ENCODE measurements at regions not wholly inside any gene's neighbourhood (a gene's known extent, or its start where the extent isn't known, plus 50 kb on each side); places are given as distances from the start of the nearest gene placed in this dataset.
"Not testable (repeated sequence)": the region's sequence is repeated elsewhere in the genome, so short reads cannot be mapped to it uniquely, and the experiment has no call there.

DNA sequence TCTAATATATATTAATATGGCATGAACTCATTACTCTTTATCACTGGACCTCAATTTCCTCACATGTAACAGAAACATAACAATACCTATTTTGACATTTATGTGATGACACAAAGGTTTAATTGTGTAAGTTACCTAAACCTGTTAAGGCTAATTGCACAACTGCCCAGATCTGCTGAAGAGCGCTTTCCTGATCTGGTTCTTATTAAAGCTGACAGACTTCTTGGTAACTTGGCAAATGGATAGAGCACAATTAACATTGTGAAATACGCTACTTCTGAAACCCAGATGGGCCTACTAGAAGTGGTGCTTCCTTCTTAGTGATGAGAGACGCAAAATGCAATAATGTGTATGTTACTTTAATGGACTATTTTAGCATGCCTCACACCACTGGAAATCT is 1767.2 kb upstream of the RAG2 start:
- Mint-ChIP-seq H3K27me3 (ENCODE audit: low read depth) (no peaks in the 10 kb centered on the region), H3K36me3 (ENCODE audit: low read depth) (no peaks in the 10 kb centered on the region), H3K27ac (ENCODE audit: unreplicated experiment) (no peak overlapping the region), H3K4me3 (ENCODE audit: unreplicated experiment) (no peak overlapping the region), H3K4me1 (ENCODE audit: low read depth) (no peaks in the 10 kb centered on the region), H3K9me3 (ENCODE audit: low read depth) (peaks cover 4% of the 10 kb centered on the region)
- TF ChIP-seq, protein P1, sequence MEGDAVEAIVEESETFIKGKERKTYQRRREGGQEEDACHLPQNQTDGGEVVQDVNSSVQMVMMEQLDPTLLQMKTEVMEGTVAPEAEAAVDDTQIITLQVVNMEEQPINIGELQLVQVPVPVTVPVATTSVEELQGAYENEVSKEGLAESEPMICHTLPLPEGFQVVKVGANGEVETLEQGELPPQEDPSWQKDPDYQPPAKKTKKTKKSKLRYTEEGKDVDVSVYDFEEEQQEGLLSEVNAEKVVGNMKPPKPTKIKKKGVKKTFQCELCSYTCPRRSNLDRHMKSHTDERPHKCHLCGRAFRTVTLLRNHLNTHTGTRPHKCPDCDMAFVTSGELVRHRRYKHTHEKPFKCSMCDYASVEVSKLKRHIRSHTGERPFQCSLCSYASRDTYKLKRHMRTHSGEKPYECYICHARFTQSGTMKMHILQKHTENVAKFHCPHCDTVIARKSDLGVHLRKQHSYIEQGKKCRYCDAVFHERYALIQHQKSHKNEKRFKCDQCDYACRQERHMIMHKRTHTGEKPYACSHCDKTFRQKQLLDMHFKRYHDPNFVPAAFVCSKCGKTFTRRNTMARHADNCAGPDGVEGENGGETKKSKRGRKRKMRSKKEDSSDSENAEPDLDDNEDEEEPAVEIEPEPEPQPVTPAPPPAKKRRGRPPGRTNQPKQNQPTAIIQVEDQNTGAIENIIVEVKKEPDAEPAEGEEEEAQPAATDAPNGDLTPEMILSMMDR (IDR thresholded peaks at IDR 0.05) = no peak
- no peak for DNase-seq (ENCODE audit: low spot score)

DNA sequence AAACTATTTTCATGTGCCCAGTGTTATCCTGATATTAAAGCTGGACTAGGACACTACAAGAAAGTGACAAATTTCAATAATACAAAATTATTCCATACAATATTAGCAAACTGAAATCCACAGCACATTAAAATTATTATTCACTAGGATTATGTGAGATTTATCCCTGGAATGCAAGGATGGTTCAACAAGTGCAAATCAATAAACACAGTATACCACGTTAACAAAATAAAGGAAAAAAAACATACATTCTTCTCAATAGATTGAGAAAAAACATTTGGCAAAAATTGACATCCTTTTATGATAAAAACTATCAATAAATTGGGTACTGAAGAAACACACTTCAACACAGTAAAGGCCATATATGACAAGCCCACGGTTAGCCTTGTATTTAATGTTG is 1758.2 kb upstream of the RAG2 start:
- Mint-ChIP-seq H3K27ac (ENCODE audit: unreplicated experiment) (no peak overlapping the region), H3K4me1 (ENCODE audit: low read depth) (no peaks in the 10 kb centered on the region), H3K27me3 (ENCODE audit: low read depth) (no peaks in the 10 kb centered on the region), H3K36me3 (ENCODE audit: low read depth) (peaks cover 7% of the 10 kb centered on the region), H3K9me3 (ENCODE audit: low read depth) (peaks cover 35% of the 10 kb centered on the region), H3K4me3 (ENCODE audit: unreplicated experiment) (no peak overlapping the region)
- DNase-seq (ENCODE audit: low spot score) = no peak
- TF ChIP-seq, protein P1 (IDR thresholded peaks at IDR 0.05) = no peak

DNA sequence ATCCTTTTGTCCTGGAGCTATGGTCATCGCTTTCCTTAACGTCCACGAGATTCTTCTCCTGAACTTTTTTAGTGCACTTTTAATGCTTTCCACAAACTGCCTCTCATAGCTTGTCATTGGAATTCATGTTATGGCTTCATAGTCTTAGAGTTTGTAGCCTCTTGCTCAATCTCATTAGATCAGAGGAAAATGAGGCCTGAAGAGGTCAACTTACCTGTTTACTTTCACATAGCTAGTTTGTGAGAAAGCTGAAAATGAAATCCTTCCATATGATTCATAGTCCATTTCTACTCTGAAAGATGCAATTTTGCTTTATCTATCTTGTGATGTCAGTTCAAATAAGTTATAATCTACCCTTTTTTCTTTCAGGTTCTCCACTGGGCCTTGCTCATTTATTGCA is 1747.2 kb upstream of the RAG2 start:
- Mint-ChIP-seq H3K4me3 (ENCODE audit: unreplicated experiment) (no peak overlapping the region), H3K36me3 (ENCODE audit: low read depth) (no peaks in the 10 kb centered on the region), H3K4me1 (ENCODE audit: low read depth) (peaks cover 8% of the 10 kb centered on the region), H3K27me3 (ENCODE audit: low read depth) (no peaks in the 10 kb centered on the region), H3K27ac (ENCODE audit: unreplicated experiment) (no peak overlapping the region), H3K9me3 (ENCODE audit: low read depth) (peaks cover 11% of the 10 kb centered on the region)
- TF ChIP-seq, protein P1 (IDR thresholded peaks at IDR 0.05) = no peak
- DNase-seq (ENCODE audit: low spot score) = no peak

DNA sequence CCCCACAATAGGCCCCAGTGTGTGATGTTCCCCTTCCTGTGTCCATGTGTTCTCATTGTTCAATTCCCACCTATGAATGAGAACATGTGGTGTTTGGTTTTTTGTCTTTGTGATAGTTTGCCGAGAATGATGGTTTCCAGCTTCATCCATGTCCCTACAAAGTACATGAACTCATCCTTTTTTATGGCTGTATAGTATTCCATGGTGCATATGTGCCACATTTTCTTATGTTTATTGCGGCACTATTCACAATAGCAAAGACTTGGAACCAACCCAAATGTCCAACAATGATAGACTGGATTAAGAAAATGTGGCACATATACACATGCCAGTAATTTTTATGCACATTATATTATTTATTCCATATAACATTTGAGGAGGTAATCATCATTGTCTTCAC is 1743.6 kb upstream of the RAG2 start:
- not testable (repeated sequence) for H3K36me3 Mint-ChIP-seq (ENCODE audit: low read depth); H3K9me3 Mint-ChIP-seq (ENCODE audit: low read depth); DNase-seq (ENCODE audit: low spot score); H3K4me1 Mint-ChIP-seq (ENCODE audit: low read depth); H3K27ac Mint-ChIP-seq (ENCODE audit: unreplicated experiment); H3K4me3 Mint-ChIP-seq (ENCODE audit: unreplicated experiment); H3K27me3 Mint-ChIP-seq (ENCODE audit: low read depth)

DNA sequence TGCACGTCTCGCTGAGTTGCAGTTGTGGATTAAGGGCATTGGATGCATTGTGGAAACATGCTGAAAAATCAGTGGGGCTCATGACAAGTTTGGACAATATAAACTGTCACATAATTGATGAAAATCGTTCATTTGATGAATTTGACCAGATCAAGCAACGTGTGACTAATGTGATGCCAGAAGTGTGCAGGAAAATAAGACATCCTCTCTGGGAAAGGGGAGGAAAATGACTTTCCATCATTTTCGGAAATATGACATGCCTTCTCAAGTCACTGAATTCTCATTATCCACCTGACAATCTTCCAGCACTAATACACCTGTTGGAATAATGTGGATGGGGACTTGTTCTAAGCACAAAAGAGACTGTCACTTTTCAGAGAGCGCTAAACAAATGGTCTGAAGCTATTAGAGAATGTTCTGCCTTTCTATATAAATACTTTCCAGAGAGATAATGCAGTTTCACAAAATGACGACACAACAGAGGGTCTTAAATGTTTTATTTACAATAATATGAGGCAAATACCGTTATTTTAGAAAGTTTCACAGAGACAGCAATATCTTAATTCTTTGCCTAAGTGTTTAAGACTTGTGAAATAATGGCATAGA is 1741.9 kb upstream of the RAG2 start:
- Mint-ChIP-seq H3K36me3 (ENCODE audit: low read depth) (peaks cover 1% of the 10 kb centered on the region), H3K27me3 (ENCODE audit: low read depth) (no peaks in the 10 kb centered on the region), H3K27ac (ENCODE audit: unreplicated experiment) (no peak overlapping the region), H3K4me3 (ENCODE audit: unreplicated experiment) (no peak overlapping the region), H3K4me1 (ENCODE audit: low read depth) (peaks cover under 1% of the 10 kb centered on the region), H3K9me3 (ENCODE audit: low read depth) (no peaks in the 10 kb centered on the region)
- TF ChIP-seq, protein P1 (IDR thresholded peaks at IDR 0.05) = no peak
- no peak for DNase-seq (ENCODE audit: low spot score)

DNA sequence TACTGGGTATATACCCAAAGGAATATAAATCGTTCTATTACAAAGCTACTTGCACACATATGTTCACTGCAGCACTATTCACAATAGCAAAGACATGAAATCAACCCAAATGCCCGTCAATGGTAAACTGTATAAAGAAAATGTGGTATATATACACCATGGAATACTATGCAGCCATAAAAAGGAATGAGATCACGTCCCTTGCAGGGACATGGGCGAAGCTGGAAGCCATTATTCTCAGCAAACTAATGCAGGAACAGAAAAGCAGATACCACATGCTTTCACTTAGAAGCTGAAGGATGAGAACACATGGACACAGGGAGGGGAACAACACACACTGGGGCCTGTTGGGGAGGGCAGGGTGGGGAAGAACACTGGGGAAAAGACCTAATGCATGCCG is 1740.0 kb upstream of the RAG2 start:
- not testable (repeated sequence) for H3K9me3 Mint-ChIP-seq (ENCODE audit: low read depth); H3K4me3 Mint-ChIP-seq (ENCODE audit: unreplicated experiment); H3K4me1 Mint-ChIP-seq (ENCODE audit: low read depth); H3K36me3 Mint-ChIP-seq (ENCODE audit: low read depth); H3K27me3 Mint-ChIP-seq (ENCODE audit: low read depth); DNase-seq (ENCODE audit: low spot score); H3K27ac Mint-ChIP-seq (ENCODE audit: unreplicated experiment)

All from chondrocyte (in vitro differentiated cells).